Immature natural killer cell (primary cell): ENCODE measurements at regions not wholly inside any gene's neighbourhood (a gene's known extent, or its start where the extent isn't known, plus 50 kb on each side); places are given as distances from the start of the nearest gene placed in this dataset.

ENCODE experiments used
- DNase-seq, 3 donors: peaks; one replicate each; pipeline ENCODE4 v3.0.0; 2022; ENCODE audit warnings: mixed read lengths in 1 of 3
- H3K27ac Mint-ChIP-seq, 6 donors: one replicate each; pipeline ENCODE4 v1.8.0; 2020; ENCODE audit warnings: mixed read lengths in 6 of 6, mild to moderate bottlenecking in 5 of 6, inconsistent platforms in 4 of 6, moderate library complexity in 3 of 6
- H3K27me3 Mint-ChIP-seq, 3 donors: one replicate each; pipeline ENCODE4 v1.8.0; 2020 to 2021; ENCODE audit warnings: low read depth in 3 of 3, mild to moderate bottlenecking in 3 of 3, mixed read lengths in 3 of 3, moderate library complexity in 3 of 3, inconsistent platforms in 1 of 3
- H3K36me3 Mint-ChIP-seq, 3 donors: one replicate each; pipeline ENCODE4 v1.8.0; 2020; ENCODE audit warnings: mixed read lengths in 3 of 3, inconsistent platforms in 2 of 3, mild to moderate bottlenecking in 2 of 3
- H3K4me1 Mint-ChIP-seq, 2 donors: one replicate each; pipeline ENCODE4 v1.8.0; 2020; ENCODE audit warnings: inconsistent platforms in 2 of 2, mild to moderate bottlenecking in 2 of 2, mixed read lengths in 2 of 2, moderate library complexity in 1 of 2
- H3K4me3 Mint-ChIP-seq, 5 donors: one replicate each; pipeline ENCODE4 v1.8.0; 2020; ENCODE audit warnings: mild to moderate bottlenecking in 5 of 5, mixed read lengths in 5 of 5, inconsistent platforms in 3 of 5, moderate library complexity in 3 of 5
- H3K9me3 Mint-ChIP-seq, 6 donors: one replicate each; pipeline ENCODE4 v1.8.0; 2020; ENCODE audit warnings: mild to moderate bottlenecking in 6 of 6, mixed read lengths in 6 of 6, inconsistent platforms in 4 of 6, moderate library complexity in 3 of 6

- Mint-ChIP-seq H3K9me3 (no peaks in the 10 kb centered on the region), H3K36me3 (no peaks in the 10 kb centered on the region), H3K27ac (no peak overlapping the region), H3K4me1 (no peaks in the 10 kb centered on the region), H3K4me3 (no peak overlapping the region), H3K27me3 (peaks cover 9 to 12% (median 9%) of the 10 kb centered on the region in 3 donors)
- DNase-seq = no peak
Measured at GRCh38 chr2:105449076-105449475, 50.2 kb upstream of the FHL2 start.
